Suprapubic skin (tissue), 4 donors: ENCODE measurements at regions not wholly inside any gene's neighbourhood (a gene's known extent, or its start where the extent isn't known, plus 50 kb on each side); places are given as distances from the start of the nearest gene placed in this dataset.
"Not testable (repeated sequence)": the region's sequence is repeated elsewhere in the genome, so short reads cannot be mapped to it uniquely, and the experiment has no call there.

ENCODE experiments used
- DNase-seq, 2 donors: peaks; one replicate each; pipeline ENCODE4 v3.0.0-alpha.2; 2019; ENCODE audit warnings: low spot score in 2 of 2
- H3K27ac ChIP-seq: fragments of 200-600 bp; sonication (generic); one replicate; pipeline ENCODE4 v1.5.1; 2019
- H3K27me3 ChIP-seq: fragments of 200-600 bp; sonication (generic); one replicate; pipeline ENCODE4 v1.5.1; 2019
- H3K36me3 ChIP-seq: fragments of 200-600 bp; sonication (generic); one replicate; pipeline ENCODE4 v1.5.1; 2019
- H3K4me1 ChIP-seq: fragments of 200-600 bp; sonication (generic); one replicate; pipeline ENCODE4 v1.5.1; 2019
- H3K4me3 ChIP-seq: fragments of 200-600 bp; sonication (generic); one replicate; pipeline ENCODE4 v1.5.1; 2019; ENCODE audit warnings: mild to moderate bottlenecking
- H3K9me3 ChIP-seq: fragments of 200-600 bp; sonication (generic); one replicate; pipeline ENCODE4 v1.5.1; 2019
- CTCF ChIP-seq, 2 donors: fragments of 200-600 bp in 1 of 2; fragments of 450-650 bp in 1 of 2; sonication (generic) in 1 of 2; IDR thresholded peaks; one replicate each; pipeline ENCODE4 v1.5.1; 2016 to 2019; ENCODE audit warnings: antibody characterized with exemption in 2 of 2, mild to moderate bottlenecking in 1 of 2, moderate library complexity in 1 of 2
- EP300 ChIP-seq: sonication (generic); formaldehyde crosslinking; IDR thresholded peaks from one replicate; pipeline ENCODE4 v1.6.1; 2017; ENCODE audit warnings: antibody characterized with exemption
- POLR2A ChIP-seq, 2 donors: fragments of 450-650 bp; IDR thresholded peaks; one replicate each; pipeline ENCODE4 v1.6.1; 2017; ENCODE audit warnings: antibody characterized with exemption in 2 of 2, mild to moderate bottlenecking in 2 of 2, moderate library complexity in 2 of 2
- POLR2AphosphoS5 ChIP-seq, 3 donors: sonication (generic); formaldehyde crosslinking; IDR thresholded peaks; one replicate each; pipeline ENCODE4 v1.6.1; 2017; ENCODE audit warnings: antibody characterized with exemption in 3 of 3
- WGBS: methylation state at CpG from one replicate; pipeline ENCODE4 v1.1.5; 2018; 5-methylcytosine and 5-hydroxymethylcytosine counted together

- peaks cover 2% of the 10 kb centered on the region for H3K27me3 ChIP-seq
- peaks cover 2% of the 10 kb centered on the region for H3K4me1 ChIP-seq
- H3K27ac ChIP-seq, result no peak overlapping the region
- no peaks in the 10 kb centered on the region for H3K36me3 ChIP-seq
- 68% methylated on average over 16 of the region's 16 CpGs for WGBS
- H3K4me3 ChIP-seq, result no peak overlapping the region
- no peak for DNase-seq
- TF ChIP-seq POLR2A (IDR thresholded peaks at IDR 0.05) (no peak), POLR2AphosphoS5 (IDR thresholded peaks at IDR 0.05) (no peak), CTCF (IDR thresholded peaks at IDR 0.05) (no peak), EP300 (no peak)
- no peaks in the 10 kb centered on the region for H3K9me3 ChIP-seq
Observed at GRCh38 chr20:25992146-25992545, 295.5 kb upstream of the ZNF337 start.

GRCh38 chr20:25991756-25992130 is 295.1 kb upstream of the ZNF337 start:
- peaks cover 6% of the 10 kb centered on the region for H3K4me1 ChIP-seq
- H3K27ac ChIP-seq, result no peak overlapping the region
- H3K36me3 ChIP-seq, result no peaks in the 10 kb centered on the region
- no peak for DNase-seq
- WGBS, result 85% methylated on average over 16 of the region's 16 CpGs
- H3K4me3 ChIP-seq, result no peak overlapping the region
- no peaks in the 10 kb centered on the region for H3K9me3 ChIP-seq
- H3K27me3 ChIP-seq, result peaks cover 2% of the 10 kb centered on the region
- no peak for TF ChIP-seq EP300
- no peak for TF ChIP-seq POLR2AphosphoS5 (IDR thresholded peaks at IDR 0.05)
- no peak for TF ChIP-seq CTCF (IDR thresholded peaks at IDR 0.05)
- TF ChIP-seq POLR2A (IDR thresholded peaks at IDR 0.05), result no peak

GRCh38 chr20:25991051-25991755 is 294.6 kb upstream of the ZNF337 start:
- no peaks in the 10 kb centered on the region for H3K9me3 ChIP-seq
- 91% methylated on average over 15 of the region's 30 CpGs for WGBS

GRCh38 chr20:25989686-25990085 is 293.0 kb upstream of the ZNF337 start:
- WGBS, result 92% methylated on average over 11 of the region's 11 CpGs
- H3K4me3 ChIP-seq, H3K27me3 ChIP-seq, DNase-seq, H3K9me3 ChIP-seq, H3K4me1 ChIP-seq, H3K36me3 ChIP-seq, H3K27ac ChIP-seq: not testable (repeated sequence)

More at GRCh38 chr20:25991051-25991755, 294.6 kb upstream of the ZNF337 start:
- Histone ChIP-seq H3K27ac (no peak overlapping the region), H3K36me3 (no peaks in the 10 kb centered on the region), H3K27me3 (peaks cover 2% of the 10 kb centered on the region), H3K4me3 (no peak overlapping the region), H3K4me1 (peaks cover 8% of the 10 kb centered on the region)
- DNase-seq, result no peak
- no peak for TF ChIP-seq CTCF (IDR thresholded peaks at IDR 0.05)

GRCh38 chr20:25989196-25989595 is 292.5 kb upstream of the ZNF337 start:
- H3K4me3 ChIP-seq, result no peak overlapping the region
- no peaks in the 10 kb centered on the region for H3K36me3 ChIP-seq
- TF ChIP-seq CTCF (IDR thresholded peaks at IDR 0.05), result no peak
- TF ChIP-seq EP300, result no peak
- no peak for TF ChIP-seq POLR2AphosphoS5 (IDR thresholded peaks at IDR 0.05)
- TF ChIP-seq POLR2A (IDR thresholded peaks at IDR 0.05), result no peak
- no peak overlapping the region for H3K27ac ChIP-seq
- H3K9me3 ChIP-seq, result no peaks in the 10 kb centered on the region
- peaks cover 8% of the 10 kb centered on the region for H3K4me1 ChIP-seq
- H3K27me3 ChIP-seq, result peaks cover 2% of the 10 kb centered on the region
- DNase-seq, result no peak
- WGBS, result 91% methylated on average over 19 of the region's 19 CpGs

- not testable (repeated sequence) for H3K4me3 ChIP-seq, H3K9me3 ChIP-seq, H3K27me3 ChIP-seq, H3K27ac ChIP-seq, H3K36me3 ChIP-seq, H3K4me1 ChIP-seq, DNase-seq
- 92% methylated on average over 14 of the region's 14 CpGs for WGBS
Observed at GRCh38 chr20:25987928-25988560, 291.4 kb upstream of the ZNF337 start.
